K562 (cell line): ENCODE measurements at regions not wholly inside any gene's neighbourhood (a gene's known extent, or its start where the extent isn't known, plus 50 kb on each side); places are given as distances from the start of the nearest gene placed in this dataset.

Experiments
- ATAC-seq: fragments of 200-7000 bp; cut with Tn5 transposase; 3 replicates; pipeline ENCODE4 v1.9.1; 2020; ENCODE audit warnings: moderate library complexity
- BruUV-seq: library from RNA; stranded (reverse); fragments of 400-500 nt; replicated peaks from 2 replicates; lab custom pipeline; 2021; lab: Mats Ljungman, UMichigan
- CTCF ChIA-PET: fragments of 300-600 bp; formaldehyde crosslinking; extraction: SDS; loops from one replicate; lab custom pipeline; 2021; ENCODE audit warnings: low intra/inter-chr PET ratio; lab: Yijun Ruan, JAX
- POLR2A ChIA-PET: fragments of 300-600, 350-650 bp; sonication (Branson Sonifier 250); formaldehyde crosslinking; extraction: SDS; loops from one replicate; lab custom pipeline; 2021; ENCODE audit warnings: antibody characterized with exemption, inconsistent platforms; lab: Yijun Ruan, JAX
- DNase-seq, 4 experiments: peaks; one replicate each; pipeline versions ENCODE4 v3.0.0 to v3.0.0-alpha.2; 2011 to 2018; ENCODE audit warnings: low spot score in 3 of 4, mixed read lengths in 3 of 4; ENCODE audit errors: extremely low read depth in 1 of 4
- FAIRE-seq: peaks from 2 replicates; lab custom pipeline; 2011; peaks lifted over from hg19 to GRCh38; lab: Jason Lieb, UNC
- H2AFZ ChIP-seq: 2 replicates; pipeline ENCODE4 v1.6.0; 2011; ENCODE audit warnings: low read depth, low read length, control low read depth, inconsistent platforms
- H3K27ac ChIP-seq: fragments of 200-600 bp; 3 replicates; pipeline ENCODE4 v1.8.0; 2011; ENCODE audit warnings: low read depth, mild to moderate bottlenecking, control low read depth, inconsistent platforms, low read length, moderate library complexity, mixed read lengths; ENCODE audit errors: extremely low read depth
- H3K27me3 ChIP-seq, 2 experiments: fragments of 300-600 bp in 1 of 2; 2 replicates in 1 of 2; 3 replicates in 1 of 2; pipeline versions ENCODE4 v1.6.0 to v1.8.0; 2011; ENCODE audit warnings: inconsistent platforms in 2 of 2, low read length in 2 of 2, mild to moderate bottlenecking in 1 of 2, mixed read lengths in 1 of 2, moderate library complexity in 1 of 2; ENCODE audit not compliant: control insufficient read depth in 2 of 2, insufficient read depth in 2 of 2
- H3K36me3 ChIP-seq: fragments of 300-600 bp; 3 replicates; pipeline ENCODE4 v1.8.0; 2011; ENCODE audit warnings: mild to moderate bottlenecking, low read length, inconsistent platforms; ENCODE audit not compliant: control insufficient read depth, insufficient read depth
- H3K4me1 ChIP-seq, 2 experiments: fragments of 200-600 bp in 1 of 2; replicated peaks in 1 of 2; 2 replicates in 1 of 2; 3 replicates in 1 of 2; pipeline versions ENCODE4 v1.5.1 to v1.8.0; 2011; ENCODE audit warnings: inconsistent platforms in 2 of 2, low read length in 2 of 2, mild to moderate bottlenecking in 1 of 2, mixed read lengths in 1 of 2, moderate library complexity in 1 of 2; ENCODE audit not compliant: control insufficient read depth in 2 of 2, insufficient read depth in 2 of 2
- H3K4me2 ChIP-seq: 2 replicates; pipeline ENCODE4 v1.6.1; 2011; ENCODE audit warnings: low read length, control low read depth, inconsistent platforms, mixed read lengths; ENCODE audit not compliant: insufficient read depth
- H3K4me3 ChIP-seq: fragments of 200-600 bp; sonication (generic), shearing (Covaris generic); 2 replicates; pipeline ENCODE4 v1.5.1; 2016; ENCODE audit warnings: control low read depth, inconsistent platforms
- H3K79me2 ChIP-seq: fragments of 200-600 bp; 3 replicates; pipeline ENCODE4 v1.8.0; 2011; ENCODE audit warnings: low read length, inconsistent platforms; ENCODE audit not compliant: control insufficient read depth, insufficient read depth
- H3K9ac ChIP-seq, 2 experiments: 2 replicates each; pipeline versions ENCODE4 v1.6.0 to v1.6.1; 2011; ENCODE audit warnings: low read depth in 2 of 2, low read length in 2 of 2, control low read depth in 1 of 2, inconsistent platforms in 1 of 2, mild to moderate bottlenecking in 1 of 2, mixed read lengths in 1 of 2; ENCODE audit not compliant: insufficient read depth in 1 of 2
- H3K9me1 ChIP-seq: one replicate; pipeline ENCODE4 v1.6.0; 2011; ENCODE audit warnings: inconsistent platforms, mild to moderate bottlenecking, low read length, moderate library complexity; ENCODE audit not compliant: control insufficient read depth, insufficient read depth
- H3K9me3 ChIP-seq: replicated peaks from 2 replicates; pipeline ENCODE4 v1.5.1; 2011; ENCODE audit warnings: low read depth, low read length, inconsistent platforms; ENCODE audit not compliant: control insufficient read depth, insufficient read depth
- H4K20me1 ChIP-seq: replicated peaks from 2 replicates; pipeline ENCODE4 v1.6.1; 2011; ENCODE audit warnings: low read length, inconsistent platforms, mixed read lengths; ENCODE audit not compliant: control insufficient read depth, insufficient read depth
- CSDE1 ChIP-seq, 2 experiments: fragments of 450-650 bp; IDR thresholded peaks; 2 replicates each; pipeline ENCODE4 v1.6.1; 2016; ENCODE audit warnings: mild to moderate bottlenecking in 1 of 2
- DMBX1 ChIP-seq: fragments of 250-450 bp; sonication (Bioruptor Pico); IDR thresholded peaks from 2 replicates; pipeline ENCODE4 v1.8.0; 2022; ENCODE audit warnings: inconsistent platforms, mild to moderate bottlenecking, moderate library complexity, borderline replicate concordance
- FOXK2 ChIP-seq, 2 experiments: fragments of 450-650 bp; IDR thresholded peaks in 1 of 2; conservative IDR thresholded peaks in 1 of 2; 2 replicates each; pipeline ENCODE4 v1.6.1; 2016; ENCODE audit warnings: low read depth in 2 of 2, mild to moderate bottlenecking in 1 of 2
- FOXP1 ChIP-seq: sonication (generic); formaldehyde crosslinking; IDR thresholded peaks from 2 replicates; pipeline ENCODE4 v1.8.0; 2022; ENCODE audit warnings: mild to moderate bottlenecking, missing genetic modification reagents
- HDGF ChIP-seq: fragments of 450-650 bp; IDR thresholded peaks from 2 replicates; pipeline ENCODE4 v1.6.1; 2016
- MAFF ChIP-seq: IDR thresholded peaks from 2 replicates; pipeline ENCODE4 v1.6.1; 2012; ENCODE audit warnings: low read length, improper control_type of control experiment
- RFX7 ChIP-seq: fragments of 250-450 bp; sonication (Bioruptor Pico); IDR thresholded peaks from 2 replicates; pipeline ENCODE4 v1.5.1; 2021; ENCODE audit warnings: mild to moderate bottlenecking
- SETDB1 ChIP-seq: IDR thresholded peaks from one replicate; pipeline ENCODE4 v1.6.1; 2012; ENCODE audit warnings: low read length, control low read depth, inconsistent platforms
- in situ Hi-C: fragments of 300-500 bp; cut with MboI; formaldehyde crosslinking; loops from 4 replicates; pipeline ENCODE4 v1.15.0; 2018; ENCODE audit warnings: inconsistent platforms, mixed read lengths
- intact Hi-C: fragments of 100-400 bp; cut with micrococcal nuclease; formaldehyde crosslinking; loops from 2 replicates; pipeline ENCODE4 v1.14.2; 2022
- TF ChIP-seq, protein P1 (sequence below): fragments of 450-650 bp; IDR thresholded peaks from 2 replicates; pipeline ENCODE4 v1.6.1; 2018; ENCODE audit warnings: mild to moderate bottlenecking, low read depth; ENCODE audit not compliant: partially characterized antibody
- TF ChIP-seq, protein P2 (sequence below), 2 experiments: fragments of 450-650 bp in 1 of 2; sonication (generic) in 1 of 2; formaldehyde crosslinking in 1 of 2; IDR thresholded peaks in 1 of 2; conservative IDR thresholded peaks in 1 of 2; 2 replicates each; pipeline versions ENCODE4 v1.6.1 to v1.8.1; 2016 to 2023; ENCODE audit warnings: mild to moderate bottlenecking in 2 of 2, moderate library complexity in 2 of 2, inconsistent platforms in 1 of 2, missing genetic modification reagents in 1 of 2
- TF ChIP-seq, protein P3 (sequence below): fragments of 250-450 bp; sonication (Bioruptor Pico); IDR thresholded peaks from 2 replicates; pipeline ENCODE4 v1.4.0; 2020
- TF ChIP-seq, protein P4 (sequence below): sonication (generic); formaldehyde crosslinking; IDR thresholded peaks from 2 replicates; pipeline ENCODE4 v1.8.1; 2023; ENCODE audit warnings: mild to moderate bottlenecking, missing genetic modification reagents

DNA sequence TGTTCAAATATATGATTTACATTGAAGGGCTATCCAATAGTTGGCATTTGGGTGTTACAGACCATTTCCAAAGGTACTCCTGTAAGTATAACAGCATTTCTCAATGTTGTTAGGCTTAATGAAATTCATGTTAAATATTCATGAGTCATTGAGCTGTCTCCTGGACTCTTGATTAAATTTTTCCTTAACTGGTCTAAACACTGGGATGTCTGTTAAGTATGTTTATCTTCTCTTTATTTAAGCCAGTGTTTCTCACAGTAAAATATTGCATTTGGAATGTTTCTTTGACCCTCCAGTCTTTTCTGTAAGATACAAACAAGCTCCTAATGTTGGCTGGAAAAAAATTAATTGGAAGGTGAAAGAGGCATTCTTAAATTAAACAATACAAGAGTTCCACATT lies 402.5 kb upstream of the HTR2A start:
- no peak for TF ChIP-seq SETDB1
- TF ChIP-seq, protein P1, sequence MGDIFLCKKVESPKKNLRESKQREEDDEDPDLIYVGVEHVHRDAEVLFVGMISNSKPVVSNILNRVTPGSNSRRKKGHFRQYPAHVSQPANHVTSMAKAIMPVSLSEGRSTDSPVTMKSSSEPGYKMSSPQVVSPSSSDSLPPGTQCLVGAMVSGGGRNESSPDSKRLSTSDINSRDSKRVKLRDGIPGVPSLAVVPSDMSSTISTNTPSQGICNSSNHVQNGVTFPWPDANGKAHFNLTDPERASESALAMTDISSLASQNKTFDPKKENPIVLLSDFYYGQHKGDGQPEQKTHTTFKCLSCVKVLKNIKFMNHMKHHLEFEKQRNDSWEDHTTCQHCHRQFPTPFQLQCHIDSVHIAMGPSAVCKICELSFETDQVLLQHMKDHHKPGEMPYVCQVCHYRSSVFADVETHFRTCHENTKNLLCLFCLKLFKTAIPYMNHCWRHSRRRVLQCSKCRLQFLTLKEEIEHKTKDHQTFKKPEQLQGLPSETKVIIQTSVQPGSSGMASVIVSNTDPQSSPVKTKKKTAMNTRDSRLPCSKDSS = no peak
- TF ChIP-seq FOXP1 (CRISPR knock-in tag) = no peak
- no peak for TF ChIP-seq MAFF
- no peak for TF ChIP-seq RFX7
- no peak for TF ChIP-seq HDGF
- TF ChIP-seq CSDE1 (IDR thresholded peaks at IDR 0.05) = no peak
- TF ChIP-seq FOXK2 (conservative IDR thresholded peaks at IDR 0.05 in 1 of 2, IDR thresholded peaks at IDR 0.05 in 1 of 2; ENCODE audit: low read depth in 2 of 2) = no peak
- TF ChIP-seq, protein P2, sequence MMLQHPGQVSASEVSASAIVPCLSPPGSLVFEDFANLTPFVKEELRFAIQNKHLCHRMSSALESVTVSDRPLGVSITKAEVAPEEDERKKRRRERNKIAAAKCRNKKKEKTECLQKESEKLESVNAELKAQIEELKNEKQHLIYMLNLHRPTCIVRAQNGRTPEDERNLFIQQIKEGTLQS (IDR thresholded peaks at IDR 0.05) = no peak
- TF ChIP-seq, protein P2 (CRISPR knock-in tag; conservative IDR thresholded peaks at IDR 0.05) = no peak
- TF ChIP-seq DMBX1 (CRISPR knock-in tag) = no peak
- TF ChIP-seq, protein P3, sequence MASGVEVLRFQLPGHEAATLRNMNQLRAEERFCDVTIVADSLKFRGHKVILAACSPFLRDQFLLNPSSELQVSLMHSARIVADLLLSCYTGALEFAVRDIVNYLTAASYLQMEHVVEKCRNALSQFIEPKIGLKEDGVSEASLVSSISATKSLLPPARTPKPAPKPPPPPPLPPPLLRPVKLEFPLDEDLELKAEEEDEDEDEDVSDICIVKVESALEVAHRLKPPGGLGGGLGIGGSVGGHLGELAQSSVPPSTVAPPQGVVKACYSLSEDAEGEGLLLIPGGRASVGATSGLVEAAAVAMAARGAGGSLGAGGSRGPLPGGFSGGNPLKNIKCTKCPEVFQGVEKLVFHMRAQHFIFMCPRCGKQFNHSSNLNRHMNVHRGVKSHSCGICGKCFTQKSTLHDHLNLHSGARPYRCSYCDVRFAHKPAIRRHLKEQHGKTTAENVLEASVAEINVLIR (CRISPR knock-in tag) = no peak
- TF ChIP-seq, protein P4, sequence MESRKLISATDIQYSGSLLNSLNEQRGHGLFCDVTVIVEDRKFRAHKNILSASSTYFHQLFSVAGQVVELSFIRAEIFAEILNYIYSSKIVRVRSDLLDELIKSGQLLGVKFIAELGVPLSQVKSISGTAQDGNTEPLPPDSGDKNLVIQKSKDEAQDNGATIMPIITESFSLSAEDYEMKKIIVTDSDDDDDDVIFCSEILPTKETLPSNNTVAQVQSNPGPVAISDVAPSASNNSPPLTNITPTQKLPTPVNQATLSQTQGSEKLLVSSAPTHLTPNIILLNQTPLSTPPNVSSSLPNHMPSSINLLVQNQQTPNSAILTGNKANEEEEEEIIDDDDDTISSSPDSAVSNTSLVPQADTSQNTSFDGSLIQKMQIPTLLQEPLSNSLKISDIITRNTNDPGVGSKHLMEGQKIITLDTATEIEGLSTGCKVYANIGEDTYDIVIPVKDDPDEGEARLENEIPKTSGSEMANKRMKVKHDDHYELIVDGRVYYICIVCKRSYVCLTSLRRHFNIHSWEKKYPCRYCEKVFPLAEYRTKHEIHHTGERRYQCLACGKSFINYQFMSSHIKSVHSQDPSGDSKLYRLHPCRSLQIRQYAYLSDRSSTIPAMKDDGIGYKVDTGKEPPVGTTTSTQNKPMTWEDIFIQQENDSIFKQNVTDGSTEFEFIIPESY (CRISPR knock-in tag) = no peak
- Histone ChIP-seq H3K4me1 (no peaks in the 10 kb centered on the region), H3K27ac (no peak overlapping the region), H3K4me3 (no peak overlapping the region), H3K9me1 (no peaks in the 10 kb centered on the region), H3K79me2 (no peaks in the 10 kb centered on the region), H3K9me3 (no peaks in the 10 kb centered on the region), H3K9ac (no peak overlapping the region), H3K27me3 (no peaks in the 10 kb centered on the region), H3K36me3 (no peaks in the 10 kb centered on the region), H4K20me1 (no peaks in the 10 kb centered on the region), H2AFZ (no peak overlapping the region), H3K4me2 (no peak overlapping the region)
- intact Hi-C loops = no loop called here
- ChIA-PET CTCF (no interaction called here), POLR2A (no interaction called here)
- ATAC-seq (no peak), FAIRE-seq (no peak), DNase-seq (no peak)
- no TSS peak for BruUV-seq
- in situ Hi-C loops = no loop called here
